ENCODE measurements at regions not wholly inside any gene's neighbourhood (a gene's known extent, or its start where the extent isn't known, plus 50 kb on each side); places are given as distances from the start of the nearest gene placed in this dataset.

GRCh38 chr3:152943645-152944044, 108.7 kb downstream of the P2RY1 start:
- Histone ChIP-seq H3K4me3 (no peak overlapping the region), H3K4me1 (peaks cover 7 to 44% (median 17%) of the 10 kb centered on the region in 3 donors), H3K36me3 (no peaks in the 10 kb centered on the region), H3K9me3 (no peaks in the 10 kb centered on the region), H3K27me3 (no peaks in the 10 kb centered on the region), H3K27ac (peak overlapping the region in 1 of 4 donors; percentile 18)
- WGBS, 2 donors, result 16% methylated on average over 3 of the region's 3 CpGs
- TF ChIP-seq, protein P1, sequence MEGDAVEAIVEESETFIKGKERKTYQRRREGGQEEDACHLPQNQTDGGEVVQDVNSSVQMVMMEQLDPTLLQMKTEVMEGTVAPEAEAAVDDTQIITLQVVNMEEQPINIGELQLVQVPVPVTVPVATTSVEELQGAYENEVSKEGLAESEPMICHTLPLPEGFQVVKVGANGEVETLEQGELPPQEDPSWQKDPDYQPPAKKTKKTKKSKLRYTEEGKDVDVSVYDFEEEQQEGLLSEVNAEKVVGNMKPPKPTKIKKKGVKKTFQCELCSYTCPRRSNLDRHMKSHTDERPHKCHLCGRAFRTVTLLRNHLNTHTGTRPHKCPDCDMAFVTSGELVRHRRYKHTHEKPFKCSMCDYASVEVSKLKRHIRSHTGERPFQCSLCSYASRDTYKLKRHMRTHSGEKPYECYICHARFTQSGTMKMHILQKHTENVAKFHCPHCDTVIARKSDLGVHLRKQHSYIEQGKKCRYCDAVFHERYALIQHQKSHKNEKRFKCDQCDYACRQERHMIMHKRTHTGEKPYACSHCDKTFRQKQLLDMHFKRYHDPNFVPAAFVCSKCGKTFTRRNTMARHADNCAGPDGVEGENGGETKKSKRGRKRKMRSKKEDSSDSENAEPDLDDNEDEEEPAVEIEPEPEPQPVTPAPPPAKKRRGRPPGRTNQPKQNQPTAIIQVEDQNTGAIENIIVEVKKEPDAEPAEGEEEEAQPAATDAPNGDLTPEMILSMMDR (IDR thresholded peaks at IDR 0.05), result no peak
- no peak for TF ChIP-seq POLR2A (IDR thresholded peaks at IDR 0.05)
- no peak for DNase-seq
- intact Hi-C loops (cut with DNase I), result no loop called here

- TF ChIP-seq POLR2A (IDR thresholded peaks at IDR 0.05), result no peak
- TF ChIP-seq, protein P1 (IDR thresholded peaks at IDR 0.05), result no peak
- Histone ChIP-seq H3K4me3 (no peak overlapping the region), H3K9me3 (no peaks in the 10 kb centered on the region), H3K27me3 (no peaks in the 10 kb centered on the region), H3K4me1 (peaks cover 7 to 44% (median 17%) of the 10 kb centered on the region in 3 donors), H3K27ac (no peak overlapping the region), H3K36me3 (no peaks in the 10 kb centered on the region)
- intact Hi-C loops (cut with DNase I), result no loop called here
- DNase-seq, result no peak
- 83 to 87% methylated on average over 1 of the region's 1 CpG for WGBS, 2 donors
Observed at GRCh38 chr3:152944671-152945070, 109.7 kb downstream of the P2RY1 start.

DNA sequence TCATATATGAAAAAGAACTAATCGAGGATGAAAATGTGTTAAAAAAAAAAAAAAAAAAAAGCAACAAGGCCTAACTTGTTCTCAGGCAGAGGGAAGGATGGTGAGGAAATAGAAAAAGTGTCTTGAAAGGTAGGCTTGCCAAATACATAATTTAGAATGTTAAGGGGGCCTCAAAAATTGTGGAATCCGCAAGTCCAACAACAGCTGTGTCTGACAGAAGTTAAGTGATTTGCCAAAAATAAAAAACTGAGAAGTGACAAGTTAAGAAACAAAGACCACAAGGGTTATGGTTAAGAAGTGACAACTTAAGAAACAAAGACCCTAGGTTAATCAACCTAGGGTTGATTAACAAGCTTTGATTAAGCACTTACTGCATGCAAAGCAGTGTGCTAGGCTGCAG, 110.6 kb downstream of the P2RY1 start:
- no peaks in the 10 kb centered on the region for H3K27me3 ChIP-seq
- no peaks in the 10 kb centered on the region for H3K36me3 ChIP-seq
- 61 to 78% methylated on average over 2 of the region's 2 CpGs for WGBS, 2 donors
- H3K9me3 ChIP-seq, result no peaks in the 10 kb centered on the region
- DNase-seq, result no peak
- peaks cover 7 to 40% (median 17%) of the 10 kb centered on the region in 3 donors for H3K4me1 ChIP-seq
- intact Hi-C loops (cut with DNase I), result no loop called here
- no peak for TF ChIP-seq POLR2A (IDR thresholded peaks at IDR 0.05)
- TF ChIP-seq, protein P1 (IDR thresholded peaks at IDR 0.05), result no peak
- H3K27ac ChIP-seq, result no peak overlapping the region
- no peak overlapping the region for H3K4me3 ChIP-seq

DNA sequence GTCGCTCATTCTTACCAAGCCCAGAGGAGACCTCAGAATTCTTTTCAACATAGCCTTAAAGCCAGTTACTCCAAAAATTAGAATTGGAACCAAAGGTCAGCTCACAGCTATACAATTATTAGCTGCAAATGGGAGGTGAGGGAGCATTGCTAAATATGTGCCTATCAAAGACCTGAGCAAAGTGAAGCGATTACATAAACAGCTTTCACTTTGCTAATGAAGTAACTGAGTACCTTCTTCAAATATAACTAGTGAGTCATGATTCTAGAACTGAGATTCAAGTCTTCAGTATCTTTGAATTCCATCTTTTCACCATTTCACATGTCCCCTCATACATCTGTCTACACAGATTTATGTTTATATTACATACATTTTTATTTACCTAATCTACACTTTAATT, 122.6 kb downstream of the P2RY1 start:
- TF ChIP-seq, protein P1 (IDR thresholded peaks at IDR 0.05), result no peak
- TF ChIP-seq POLR2A (IDR thresholded peaks at IDR 0.05), result no peak
- no peak for DNase-seq
- intact Hi-C loops (cut with DNase I), result no loop called here
- H3K27me3 ChIP-seq, result no peaks in the 10 kb centered on the region
- H3K36me3 ChIP-seq, result no peaks in the 10 kb centered on the region
- no peaks in the 10 kb centered on the region for H3K9me3 ChIP-seq
- no peak overlapping the region for H3K4me3 ChIP-seq
- H3K4me1 ChIP-seq, result peaks cover 0 to 26% (median 0%) of the 10 kb centered on the region in 3 donors
- 39 to 50% methylated on average over 2 of the region's 2 CpGs for WGBS, 2 donors
- no peak overlapping the region for H3K27ac ChIP-seq

- Histone ChIP-seq H3K4me1 (peaks cover 0 to 26% (median 0%) of the 10 kb centered on the region in 3 donors), H3K27ac (no peak overlapping the region), H3K36me3 (no peaks in the 10 kb centered on the region), H3K9me3 (no peaks in the 10 kb centered on the region), H3K27me3 (no peaks in the 10 kb centered on the region), H3K4me3 (no peak overlapping the region)
- intact Hi-C loops (cut with DNase I), result no loop called here
- DNase-seq, result no peak
- WGBS, 2 donors, result 92% methylated on average over 3 of the region's 3 CpGs
- TF ChIP-seq, protein P1 (IDR thresholded peaks at IDR 0.05), result no peak
- no peak for TF ChIP-seq POLR2A (IDR thresholded peaks at IDR 0.05)
Observed at GRCh38 chr3:152959307-152959706, 124.4 kb downstream of the P2RY1 start.
